ENCODE measurements at regions not wholly inside any gene's neighbourhood (a gene's known extent, or its start where the extent isn't known, plus 50 kb on each side); places are given as distances from the start of the nearest gene placed in this dataset.

- FAIRE-seq = no peak
These were observed 315.6 kb downstream of the SLITRK5 start for GRCh38 chr13:87986639-87987250.

- FAIRE-seq = no peak
These were observed 326.9 kb downstream of the SLITRK5 start for GRCh38 chr13:87998081-87998480.

GRCh38 chr13:87999240-87999700, 328.1 kb downstream of the SLITRK5 start:
- no peak for FAIRE-seq

GRCh38 chr13:87999788-88000187, 328.6 kb downstream of the SLITRK5 start:
- no peak for FAIRE-seq

- FAIRE-seq = no peak
These were observed 329.1 kb downstream of the SLITRK5 start for GRCh38 chr13:88000239-88000638.

- no peak for FAIRE-seq
These were observed 329.6 kb downstream of the SLITRK5 start for GRCh38 chr13:88000787-88001186.

- no peak for FAIRE-seq
These were observed 334.0 kb downstream of the SLITRK5 start for GRCh38 chr13:88005188-88005587.

GRCh38 chr13:88014527-88014926, 343.4 kb downstream of the SLITRK5 start:
- FAIRE-seq = no peak

GRCh38 chr13:88022431-88023208, 351.4 kb downstream of the SLITRK5 start:
- FAIRE-seq = no peak

- FAIRE-seq = no peak
These were observed 355.1 kb downstream of the SLITRK5 start for GRCh38 chr13:88026241-88026640.

- no peak for FAIRE-seq
These were observed 360.9 kb downstream of the SLITRK5 start for GRCh38 chr13:88031980-88032559.

- FAIRE-seq = peak; percentile 31
These were observed 365.0 kb downstream of the SLITRK5 start for GRCh38 chr13:88036205-88036604.

- no peak for FAIRE-seq
These were observed 371.3 kb downstream of the SLITRK5 start for GRCh38 chr13:88042489-88042888.

- no peak for FAIRE-seq
These were observed 380.7 kb downstream of the SLITRK5 start for GRCh38 chr13:88051746-88052482.

- FAIRE-seq = no peak
These were observed 392.6 kb downstream of the SLITRK5 start for GRCh38 chr13:88063741-88064140.

GRCh38 chr13:88066847-88067246, 395.7 kb downstream of the SLITRK5 start:
- no peak for FAIRE-seq

- no peak for FAIRE-seq
These were observed 397.1 kb downstream of the SLITRK5 start for GRCh38 chr13:88068316-88068715.

GRCh38 chr13:88068975-88069374, 397.8 kb downstream of the SLITRK5 start:
- no peak for FAIRE-seq

GRCh38 chr13:88071371-88071770, 400.2 kb downstream of the SLITRK5 start:
- FAIRE-seq = no peak

GRCh38 chr13:88074794-88075510, 403.8 kb downstream of the SLITRK5 start:
- FAIRE-seq = no peak

- FAIRE-seq = no peak
These were observed 413.9 kb downstream of the SLITRK5 start for GRCh38 chr13:88085036-88085435.

GRCh38 chr13:88086577-88086976, 415.4 kb downstream of the SLITRK5 start:
- FAIRE-seq = no peak

- FAIRE-seq = no peak
These were observed 426.4 kb downstream of the SLITRK5 start for GRCh38 chr13:88097541-88097940.
